GM21526 (cell line): ENCODE measurements at regions not wholly inside any gene's neighbourhood (a gene's known extent, or its start where the extent isn't known, plus 50 kb on each side); places are given as distances from the start of the nearest gene placed in this dataset.
"Not testable (repeated sequence)": the region's sequence is repeated elsewhere in the genome, so short reads cannot be mapped to it uniquely, and the experiment has no call there.

Experiments
- ATAC-seq: cut with Tn5 transposase; IDR thresholded peaks from one replicate; pipeline ENCODE4 v1.9.1; 2021; ENCODE audit warnings: moderate library complexity; ENCODE audit not compliant: unreplicated experiment, low FRiP score

DNA sequence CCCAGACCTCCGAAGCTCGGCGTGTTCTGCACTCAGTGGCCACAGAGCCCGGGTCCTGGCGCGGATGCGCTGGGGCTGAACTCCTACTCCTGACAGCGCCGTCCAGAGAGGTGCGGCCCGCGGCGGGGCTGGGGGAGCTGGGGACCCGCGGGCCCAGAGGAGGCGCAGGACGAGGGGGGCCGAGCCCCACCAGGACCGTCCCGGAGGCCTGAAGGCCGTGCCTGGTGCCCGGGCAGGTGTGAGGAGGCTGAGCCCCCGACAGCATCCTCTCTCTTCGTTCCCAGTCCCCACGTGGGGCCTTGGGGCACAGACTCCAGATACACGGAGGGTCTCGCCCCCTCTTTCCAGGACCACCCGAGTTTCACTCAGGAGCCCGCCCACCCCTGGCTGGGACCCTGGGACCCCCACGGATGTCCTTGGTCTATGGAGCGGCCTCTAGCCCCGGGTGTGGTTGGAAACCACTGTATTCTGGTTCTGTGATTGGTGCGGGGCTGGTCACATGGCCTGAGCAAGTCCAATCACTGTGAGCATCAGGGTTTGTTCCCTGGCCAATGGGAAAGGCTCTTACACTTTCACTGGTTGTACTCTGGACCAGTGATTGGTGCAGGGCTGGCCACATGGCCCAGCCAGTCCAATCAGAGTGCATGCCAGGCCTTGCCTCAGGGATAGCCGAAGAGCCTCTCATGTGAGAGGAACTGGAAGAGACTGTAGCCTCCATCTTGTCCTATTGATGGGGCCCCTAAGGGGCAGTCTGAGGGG, 217.6 kb upstream of the SFSWAP start:
- no peak for ATAC-seq

DNA sequence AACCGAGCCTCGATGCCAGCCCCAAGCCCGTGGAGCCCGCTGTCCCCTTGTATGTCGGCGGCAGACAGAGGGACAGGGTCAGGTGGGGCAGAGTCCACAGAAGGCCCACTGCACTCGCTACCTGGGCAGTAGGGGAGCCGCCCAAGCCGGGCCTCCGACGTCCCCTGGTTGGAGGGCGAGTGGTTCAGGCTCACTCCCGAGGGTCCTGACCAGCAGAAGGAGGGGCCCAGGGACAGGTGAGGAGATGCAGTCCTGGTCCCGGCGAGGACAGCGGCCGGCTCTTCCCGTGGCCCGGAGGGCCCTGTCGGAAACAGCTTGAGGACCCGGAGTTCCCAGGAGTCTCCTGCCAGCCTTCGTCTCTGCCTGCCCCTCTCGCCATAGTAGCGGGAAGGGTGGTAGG, 216.7 kb upstream of the SFSWAP start:
- no peak for ATAC-seq

DNA sequence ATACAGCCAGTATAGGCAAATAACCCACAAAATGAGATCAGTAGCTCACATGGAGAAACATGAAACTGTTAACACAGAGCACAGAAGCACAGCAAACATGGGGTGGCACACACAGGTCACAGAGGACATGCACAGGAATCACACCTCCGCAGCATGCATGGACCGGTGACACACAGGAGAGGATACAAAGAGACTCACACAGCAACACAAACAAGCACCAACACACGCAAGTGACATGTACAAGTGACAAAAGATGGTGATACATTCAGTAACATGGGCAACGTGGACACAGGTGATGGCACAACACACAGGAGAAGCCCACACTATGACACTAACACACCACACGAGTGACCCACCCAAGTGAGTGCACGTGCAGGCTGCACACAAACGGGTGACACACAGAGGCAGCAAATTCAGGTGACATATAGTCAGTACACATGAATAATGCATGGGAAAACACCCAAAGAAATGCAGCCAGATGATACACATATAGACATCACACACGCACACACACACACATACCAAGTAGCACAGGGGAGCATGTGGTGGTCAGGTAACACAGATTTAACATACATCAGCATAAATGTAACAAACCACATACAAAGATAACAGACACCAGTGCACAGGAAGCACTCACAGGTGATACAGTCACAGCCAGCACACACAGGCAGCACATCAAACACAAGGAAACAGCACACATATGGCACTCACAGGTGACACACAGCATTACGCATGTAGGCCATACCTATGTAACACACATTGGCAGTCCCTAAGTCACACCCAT, 216.0 kb upstream of the SFSWAP start:
- ATAC-seq = no peak

DNA sequence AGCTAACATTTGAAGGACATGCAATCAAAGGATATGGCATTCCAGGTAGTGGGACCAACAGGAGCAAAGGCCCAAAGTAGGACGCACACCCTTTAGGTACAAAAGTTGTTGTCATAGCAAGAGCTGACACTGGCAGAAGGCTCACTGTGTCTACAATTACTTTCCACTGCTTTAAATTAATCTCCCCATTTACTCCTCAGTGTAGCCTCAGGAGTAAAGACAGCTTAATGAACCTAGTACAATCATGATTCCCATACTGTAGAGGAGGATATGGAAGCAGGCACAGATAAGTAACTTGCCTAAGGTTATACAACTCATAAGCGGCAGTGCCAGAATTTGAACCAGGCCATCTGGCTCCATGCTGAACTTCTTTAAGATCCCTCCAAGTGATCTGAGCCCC, 212.9 kb upstream of the SFSWAP start:
- no peak for ATAC-seq

DNA sequence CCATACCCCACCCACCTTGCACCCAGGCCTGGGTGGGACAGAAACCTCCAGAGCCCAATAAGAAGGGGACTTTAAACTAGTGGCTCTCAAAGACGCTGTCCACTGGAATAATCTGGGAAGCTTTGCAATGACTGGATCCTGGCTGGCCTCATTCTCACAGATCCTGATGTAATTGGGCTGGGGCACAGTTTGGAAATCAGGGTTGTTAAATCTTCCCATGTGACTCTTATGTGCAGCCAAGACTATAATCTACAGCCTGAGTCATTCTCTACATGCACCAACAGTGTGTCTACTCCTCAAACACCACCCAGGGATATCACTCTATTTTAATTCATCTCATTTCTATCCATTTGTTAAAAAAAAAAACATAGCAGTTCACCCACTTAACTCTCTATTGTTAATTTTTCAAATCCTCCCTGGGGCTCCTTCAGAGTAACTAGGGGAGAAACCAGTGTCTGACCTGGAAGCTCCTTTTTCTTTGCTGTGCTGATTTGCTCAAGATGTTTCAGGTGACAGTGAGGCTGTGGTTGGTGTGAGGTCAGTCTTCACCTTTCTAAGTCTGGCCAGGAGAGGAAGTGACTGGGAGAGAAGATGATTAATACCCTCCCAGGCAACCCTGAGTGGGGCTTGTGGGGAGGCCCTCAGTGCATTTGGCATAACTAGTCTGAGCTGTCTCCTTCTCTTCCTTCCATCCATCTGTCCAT, 211.6 kb upstream of the SFSWAP start:
- no peak for ATAC-seq

DNA sequence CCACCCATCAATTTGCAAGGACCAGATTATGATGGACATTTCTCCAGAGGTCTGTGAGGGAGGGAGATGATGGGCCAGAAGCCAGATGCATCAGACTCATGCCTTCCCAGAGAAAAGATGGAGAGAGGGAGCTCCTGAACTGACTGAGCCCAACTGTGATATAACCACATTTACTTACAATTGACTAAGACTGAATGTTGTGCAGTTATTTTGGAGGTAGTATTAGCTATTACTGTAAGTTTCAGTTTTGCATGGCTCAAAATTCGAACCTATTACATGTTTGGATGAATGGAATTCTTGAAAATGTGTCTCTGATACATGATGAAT, 211.1 kb upstream of the SFSWAP start:
- ATAC-seq = no peak

DNA sequence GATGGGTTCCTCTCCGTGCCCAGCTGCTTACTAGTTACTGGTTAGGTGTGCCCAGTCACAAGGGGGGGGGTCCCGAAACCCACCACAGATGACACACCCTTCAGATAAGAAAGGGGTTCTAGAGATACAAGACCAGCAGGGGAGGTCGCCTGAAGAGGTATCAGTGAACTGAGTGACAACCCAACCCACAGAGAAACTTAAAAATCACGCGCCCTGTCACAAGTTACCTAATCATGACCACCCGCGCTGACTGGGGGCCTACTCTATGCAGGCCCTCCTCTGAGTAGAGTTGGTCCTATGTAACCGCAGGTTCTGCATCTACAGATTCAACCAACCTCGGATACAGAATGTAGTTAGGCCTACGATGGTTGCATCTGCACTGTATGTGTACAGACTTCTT, 210.3 kb upstream of the SFSWAP start:
- ATAC-seq = no peak

DNA sequence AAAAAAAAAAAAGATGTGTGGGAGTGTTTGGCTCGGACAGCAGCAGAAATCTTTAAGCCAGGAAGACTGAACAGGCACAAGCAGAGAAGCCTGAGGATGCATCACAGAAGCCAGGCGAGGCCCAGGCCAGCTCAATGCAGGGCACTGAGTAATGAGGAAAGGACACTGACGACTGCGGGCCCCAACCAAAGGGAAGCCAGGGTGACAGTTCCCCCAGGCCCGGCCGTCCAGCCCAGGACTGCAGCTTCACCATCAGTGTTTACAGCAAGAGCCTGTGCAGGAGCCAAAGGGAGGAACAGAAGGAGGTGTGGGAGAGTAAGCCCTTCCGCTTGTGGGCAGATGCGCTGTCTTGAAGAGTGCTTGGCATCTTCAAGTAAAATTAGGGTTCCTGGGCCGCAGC, 205.3 kb upstream of the SFSWAP start:
- ATAC-seq = no peak

DNA sequence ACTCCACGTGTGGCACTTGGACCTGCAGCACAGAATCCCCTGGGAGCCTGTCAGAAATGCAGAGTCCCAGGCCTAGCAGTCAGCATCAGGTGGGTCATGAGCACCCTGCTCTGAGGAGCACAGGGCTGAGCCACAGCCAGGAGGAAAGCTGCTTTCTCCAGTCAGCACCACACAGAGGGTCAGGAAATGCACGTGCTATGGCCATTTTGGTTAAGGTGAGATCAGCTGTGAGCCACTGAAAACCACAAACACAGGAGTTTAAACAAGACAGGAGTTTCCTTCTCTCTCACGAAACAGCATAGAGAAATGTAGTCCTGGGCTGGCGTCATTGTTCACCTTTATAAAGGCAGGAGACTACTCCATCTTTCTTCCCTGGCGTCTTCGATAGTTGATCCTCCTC, 204.5 kb upstream of the SFSWAP start:
- no peak for ATAC-seq

DNA sequence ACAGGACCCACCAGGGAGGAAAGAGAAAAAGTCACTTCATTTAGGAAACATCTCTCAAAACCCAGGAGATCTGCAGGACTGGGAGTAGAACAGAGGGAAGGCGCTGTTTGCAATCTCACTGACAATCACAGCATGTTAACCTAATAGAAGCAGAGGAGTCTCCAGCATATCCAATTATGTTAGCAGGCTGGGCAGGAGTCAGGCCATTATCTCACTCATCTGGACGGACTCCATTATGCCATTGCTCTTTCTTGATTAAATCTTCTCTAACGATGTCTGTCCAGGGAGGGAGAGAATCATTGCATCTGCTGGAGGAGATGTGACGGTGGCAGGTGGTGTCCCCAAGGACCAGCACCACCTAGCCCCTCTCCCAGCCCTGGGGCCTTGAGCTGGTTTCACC, 203.8 kb upstream of the SFSWAP start:
- ATAC-seq = no peak

DNA sequence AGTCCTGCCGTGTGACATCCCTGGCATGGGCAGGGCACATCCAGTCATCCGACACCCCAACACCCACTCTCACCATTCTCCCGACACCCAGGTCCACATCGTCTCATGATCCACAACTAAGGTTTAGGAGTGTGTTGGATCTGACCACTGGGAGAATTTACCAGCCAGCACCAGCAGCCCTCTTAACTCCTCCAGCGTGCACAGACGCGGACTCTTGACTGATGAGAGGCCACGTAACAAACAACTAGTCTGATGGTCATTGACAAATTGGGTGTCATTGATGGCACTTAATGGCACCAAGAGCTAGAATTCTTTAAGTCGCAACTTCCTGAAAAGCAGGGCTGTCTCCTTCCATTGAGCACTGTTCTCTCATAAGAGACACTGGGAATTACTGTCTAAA, 203.0 kb upstream of the SFSWAP start:
- no peak for ATAC-seq

DNA sequence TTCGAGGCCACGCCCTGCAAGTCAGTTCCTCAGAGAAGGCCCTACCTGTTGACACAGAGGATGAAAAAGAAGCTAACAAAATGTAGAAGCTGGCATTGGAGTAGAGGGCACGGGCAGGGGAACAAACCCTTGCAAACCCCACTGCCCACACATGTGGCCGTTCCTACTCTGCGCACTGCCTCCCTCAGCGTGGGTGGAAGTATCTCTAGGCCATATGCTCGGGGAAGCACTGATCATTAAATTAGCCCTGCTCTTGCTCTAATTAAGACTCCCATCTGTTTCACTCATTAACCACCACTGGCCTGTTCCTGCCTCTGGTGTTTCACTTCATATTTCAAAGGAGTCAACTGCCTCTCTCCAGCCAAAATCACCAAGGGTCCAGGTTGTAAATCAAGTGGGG, 201.2 kb upstream of the SFSWAP start:
- ATAC-seq = no peak

DNA sequence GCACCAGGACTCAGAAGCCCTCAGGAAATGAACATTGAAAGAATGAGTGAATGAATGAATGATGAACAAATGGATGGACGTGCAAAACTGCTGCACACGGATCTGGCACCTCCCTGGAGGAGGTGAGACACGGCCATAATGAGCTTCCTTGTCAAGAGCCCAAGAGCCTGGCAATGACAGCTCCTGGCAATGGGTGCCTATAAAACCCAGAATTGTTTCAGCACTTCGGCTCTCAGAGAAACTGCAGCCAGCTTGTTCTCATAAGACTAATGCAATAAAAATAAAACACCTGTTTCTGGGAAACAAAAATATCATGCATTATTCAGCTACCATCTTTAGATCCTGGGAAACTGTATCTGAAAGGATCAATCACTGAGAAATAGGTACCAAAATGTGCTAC, 200.5 kb upstream of the SFSWAP start:
- no peak for ATAC-seq

DNA sequence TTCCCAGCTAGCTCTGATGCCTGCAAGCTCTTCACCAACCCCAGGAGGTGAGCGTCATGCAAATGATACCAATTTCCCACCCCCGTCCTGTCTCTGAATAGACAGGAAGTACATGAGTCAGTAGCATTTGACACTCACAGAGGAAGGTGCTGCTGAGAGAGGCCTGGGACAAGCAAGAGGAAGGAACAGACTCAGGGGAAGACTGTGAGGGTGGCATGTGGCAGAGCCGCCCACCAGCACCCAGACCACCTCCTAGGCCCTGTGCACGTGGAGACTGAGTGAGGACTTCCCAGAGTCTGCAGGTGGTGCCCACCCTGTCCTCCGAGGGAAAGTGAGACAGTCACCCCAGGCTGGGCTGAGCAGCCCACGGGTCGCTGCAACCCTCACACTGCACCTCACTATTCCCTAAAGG, 199.5 kb upstream of the SFSWAP start:
- ATAC-seq = peak; percentile 96

DNA sequence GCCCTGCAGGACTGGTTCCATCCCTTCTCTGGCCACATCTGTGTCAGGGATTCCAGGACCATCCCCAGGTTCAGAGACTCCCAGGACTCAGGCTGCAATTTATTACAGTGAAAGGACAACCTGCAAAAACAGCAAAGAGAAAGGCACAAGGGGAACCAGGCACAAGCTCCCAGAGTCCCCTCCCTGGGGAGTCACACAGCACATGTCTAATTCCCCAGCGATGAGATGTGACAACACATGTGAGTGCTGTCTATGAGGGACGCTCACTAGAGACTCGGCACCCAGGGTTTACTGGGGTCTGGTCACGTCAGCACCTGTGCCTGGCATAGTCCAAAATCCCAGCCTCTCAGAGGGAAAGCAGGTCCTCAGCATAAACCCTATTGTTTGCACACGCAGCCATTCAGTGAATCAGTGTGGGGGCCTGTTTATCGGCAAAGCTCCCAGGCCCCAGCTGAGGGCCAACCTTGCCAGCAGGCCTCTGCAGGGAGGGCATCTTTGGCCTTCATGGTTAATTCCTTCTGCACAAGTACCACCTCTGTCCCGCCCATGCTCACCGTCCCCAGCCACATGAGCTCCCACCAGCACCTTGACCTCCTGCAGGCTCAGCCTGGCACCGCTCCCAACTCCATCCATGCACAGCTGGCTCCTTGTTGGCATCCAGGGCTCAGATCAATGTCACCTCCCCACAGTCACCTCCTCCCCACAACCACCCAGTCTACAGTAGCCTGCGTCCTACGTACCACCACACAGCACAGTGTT, 198.9 kb upstream of the SFSWAP start:
- ATAC-seq = no peak

DNA sequence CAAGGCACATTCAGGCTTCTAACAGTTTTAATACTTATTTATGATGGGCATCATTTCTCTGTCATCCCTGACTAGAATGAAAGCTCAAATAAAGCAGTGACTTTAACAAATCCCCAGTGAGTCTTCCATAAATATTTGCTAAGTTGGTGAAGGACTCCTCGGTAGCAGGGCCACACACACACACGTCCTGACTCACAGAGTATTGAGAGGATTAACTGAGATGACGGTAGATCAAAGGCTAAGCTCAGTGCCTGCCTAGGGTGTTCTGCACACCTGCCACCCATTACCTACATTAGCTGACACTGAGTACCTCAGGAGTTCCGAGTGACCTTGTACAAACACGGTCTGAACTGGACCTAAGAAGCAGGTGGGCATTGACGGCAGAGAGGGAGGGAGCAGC, 197.3 kb upstream of the SFSWAP start:
- no peak for ATAC-seq

DNA sequence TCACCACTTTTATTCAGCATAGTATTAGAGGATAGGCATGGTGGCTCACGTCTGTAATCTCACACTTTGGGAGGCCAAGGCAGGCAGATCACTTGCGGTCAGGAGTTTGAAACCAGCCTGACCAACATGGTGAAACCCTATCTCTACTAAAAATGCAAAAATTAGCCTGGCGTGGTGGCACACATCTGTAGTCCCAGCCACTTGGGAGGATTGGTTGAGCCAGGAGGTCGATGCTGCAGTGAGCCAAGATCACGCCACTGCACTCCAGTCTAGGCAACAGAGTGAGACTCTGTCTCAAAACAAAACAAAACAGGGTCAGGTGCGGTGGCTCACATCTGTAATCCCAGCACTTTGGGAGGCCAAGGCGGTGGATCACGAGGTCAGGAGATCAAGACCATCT, 190.3 kb upstream of the SFSWAP start:
- not testable (repeated sequence) for ATAC-seq

DNA sequence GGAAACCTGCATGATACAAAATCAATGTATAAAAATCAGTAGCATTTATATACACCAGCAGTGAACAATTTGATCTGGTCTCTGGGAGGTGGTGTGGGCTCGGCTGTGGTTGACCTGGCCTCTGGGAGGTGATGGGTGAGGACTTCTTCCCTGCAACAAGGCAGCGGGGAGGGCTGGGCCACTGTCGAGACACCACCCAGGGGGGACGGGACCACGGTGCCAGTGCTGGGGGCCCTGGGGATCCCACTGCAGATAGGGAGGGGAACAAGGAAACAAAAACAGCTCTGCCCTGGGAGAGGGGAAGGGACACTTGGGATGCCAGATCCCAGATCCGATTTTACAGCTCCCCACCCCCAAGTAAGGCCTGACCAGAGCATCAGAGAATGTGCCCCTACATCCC, 189.6 kb upstream of the SFSWAP start:
- no peak for ATAC-seq

DNA sequence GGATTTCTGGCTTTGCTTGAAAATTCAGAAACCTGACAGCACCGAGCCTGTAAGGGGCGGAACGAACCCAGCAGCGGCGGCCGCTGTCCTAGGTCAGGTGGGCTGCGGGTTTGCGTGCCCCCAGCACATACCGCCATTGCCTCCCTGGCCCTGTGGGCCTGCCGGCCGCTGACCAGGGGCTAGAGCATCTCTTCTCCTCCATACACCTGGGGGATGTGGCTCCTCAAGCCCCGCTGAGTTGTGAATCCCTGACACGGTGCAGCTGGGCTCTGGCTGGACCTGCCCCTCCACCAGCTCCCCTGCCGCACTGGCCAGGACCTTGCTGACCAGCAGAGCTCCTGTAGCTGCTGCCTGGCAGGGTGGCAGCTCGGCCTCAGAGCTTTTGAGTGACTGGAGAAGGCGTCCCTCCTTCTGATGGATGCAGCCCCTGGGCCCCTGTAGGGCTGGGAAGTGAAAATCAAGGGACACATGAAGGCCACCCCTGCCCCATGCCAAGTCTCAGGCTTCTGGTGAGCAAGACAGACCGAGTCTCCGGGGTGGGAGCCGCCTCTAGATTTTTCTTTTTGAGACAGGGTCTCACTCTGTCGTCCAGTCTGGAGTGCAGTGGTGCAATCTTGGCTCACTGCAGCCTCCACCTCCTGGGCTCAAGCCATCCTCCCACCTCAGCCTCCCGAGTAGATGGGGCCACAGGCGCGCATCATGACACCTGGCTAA, 184.9 kb upstream of the SFSWAP start:
- no peak for ATAC-seq

DNA sequence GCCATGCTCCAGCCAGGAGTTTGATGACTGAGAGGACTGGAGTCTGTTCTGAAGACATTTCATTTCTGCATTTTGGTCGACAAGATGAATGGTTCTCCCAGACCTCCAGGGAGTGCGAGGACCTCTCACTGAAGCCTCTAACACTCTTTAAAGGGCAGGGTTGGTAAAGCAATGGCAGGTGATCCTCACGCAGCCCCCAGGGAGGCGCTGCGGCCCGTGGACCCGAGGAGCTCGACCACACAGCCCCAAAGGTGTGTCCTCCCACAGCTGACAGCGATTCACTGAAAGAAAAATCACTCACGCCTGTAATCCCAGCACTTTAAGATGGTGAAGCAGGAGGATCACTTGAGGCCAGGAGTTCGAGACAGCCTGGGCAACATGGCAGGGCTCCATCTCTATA, 183.8 kb upstream of the SFSWAP start:
- no peak for ATAC-seq
